Right ventricle myocardium inferior (tissue), 1 donor: ENCODE measurements at regions not wholly inside any gene's neighbourhood (a gene's known extent, or its start where the extent isn't known, plus 50 kb on each side); places are given as distances from the start of the nearest gene placed in this dataset.

Source experiments
- ATAC-seq: fragments of 200-7000 bp; cut with Tn5 transposase; one replicate; pipeline ENCODE4 v1.9.1; 2020; ENCODE audit warnings: mild to moderate bottlenecking, moderate library complexity
- DNase-seq: peaks from one replicate; pipeline ENCODE4 v3.0.0; 2021; ENCODE audit errors: missing footprints
- intact Hi-C: fragments of 100-400 bp; cut with DNase I; formaldehyde crosslinking; loops from one replicate; pipeline ENCODE4 v1.11.0; 2022
- donor health status: DM: no; HTN: yes; CAD: no; lungs with severe emphysema.

GRCh38 chr10:130997267-130998045 lies 314.1 kb downstream of the TCERG1L start:
- DNase-seq (no peak), ATAC-seq (no peak)
- intact Hi-C loops, result no loop called here

- intact Hi-C loops, result no loop called here
- DNase-seq, result no peak
- ATAC-seq, result no peak
Observed at GRCh38 chr10:130998046-130998435, 313.5 kb downstream of the TCERG1L start.

DNA sequence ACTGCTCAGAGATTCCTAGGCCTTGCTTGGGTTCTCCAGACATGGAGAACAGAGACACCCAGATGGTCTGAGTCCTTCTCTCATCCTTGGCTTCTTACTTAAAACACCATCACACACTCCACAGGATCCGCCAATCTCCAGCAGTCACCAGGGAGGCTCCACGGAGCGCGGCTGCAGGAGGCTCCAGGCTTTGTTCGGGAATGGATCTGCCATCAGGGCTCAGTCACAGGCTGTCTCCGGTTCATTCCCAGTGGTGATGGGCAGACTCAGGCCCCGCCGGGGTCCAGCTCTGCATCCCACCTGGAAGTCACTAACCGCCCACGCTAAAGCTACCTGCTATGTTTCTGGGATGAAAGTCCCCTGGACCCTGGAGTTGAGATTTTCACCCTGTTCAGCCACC lies 312.9 kb downstream of the TCERG1L start:
- no peak for ATAC-seq
- DNase-seq, result no peak
- intact Hi-C loops, result no loop called here

DNA sequence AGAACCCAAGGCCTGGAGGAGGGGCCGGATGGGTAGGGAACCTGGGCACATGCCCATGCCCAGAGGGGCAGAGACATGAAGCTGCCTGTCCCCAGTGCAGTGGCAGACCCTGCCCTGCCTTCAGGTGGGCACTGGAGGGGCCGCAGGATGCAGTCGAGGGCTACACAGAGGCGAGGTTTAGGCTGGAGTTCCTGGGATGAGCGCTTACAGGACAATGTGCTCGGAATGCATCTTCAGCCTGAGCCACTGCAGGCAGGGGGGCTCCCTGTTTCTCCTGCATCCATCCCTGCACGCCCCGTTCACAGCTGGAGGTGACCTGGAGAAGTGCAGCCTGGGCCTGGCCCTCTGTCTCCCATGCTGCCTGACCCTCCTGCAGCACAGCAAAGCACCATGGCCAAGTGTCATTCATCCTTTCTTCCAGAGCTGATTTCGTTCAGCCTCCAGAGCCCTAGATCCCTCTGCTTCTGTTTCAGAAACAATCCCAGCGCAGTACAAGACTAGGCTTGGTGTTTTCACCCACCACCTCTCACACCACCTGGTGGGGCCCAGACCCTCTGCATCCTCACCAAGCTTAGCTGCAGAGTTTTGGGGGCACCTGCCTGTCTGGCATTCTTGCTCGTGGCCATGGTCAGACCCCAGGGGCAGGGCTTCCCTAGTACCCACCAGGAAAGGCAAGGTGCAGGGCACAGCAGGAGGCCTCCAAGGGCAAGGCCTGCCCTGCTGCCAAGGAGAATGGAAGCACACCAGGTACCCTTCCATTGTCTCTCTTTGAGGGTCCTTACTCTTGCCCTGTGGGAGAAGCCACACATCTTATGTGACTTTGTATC lies 311.9 kb downstream of the TCERG1L start:
- ATAC-seq (no peak), DNase-seq (no peak)
- intact Hi-C loops, result no loop called here

GRCh38 chr10:131000244-131000643 lies 311.3 kb downstream of the TCERG1L start:
- intact Hi-C loops, result no loop called here
- DNase-seq (no peak), ATAC-seq (no peak)

GRCh38 chr10:131000743-131001142 lies 310.8 kb downstream of the TCERG1L start:
- intact Hi-C loops, result no loop called here
- ATAC-seq, result no peak
- DNase-seq, result no peak

GRCh38 chr10:131001438-131001837 lies 310.1 kb downstream of the TCERG1L start:
- DNase-seq, result no peak
- no peak for ATAC-seq
- intact Hi-C loops, result no loop called here

GRCh38 chr10:131002031-131002861 lies 309.3 kb downstream of the TCERG1L start:
- intact Hi-C loops, result no loop called here

GRCh38 chr10:131003455-131003854 lies 308.1 kb downstream of the TCERG1L start:
- DNase-seq (no peak), ATAC-seq (no peak)
- intact Hi-C loops, result no loop called here

More at GRCh38 chr10:131002031-131002861, 309.3 kb downstream of the TCERG1L start:
- no peak for DNase-seq
- no peak for ATAC-seq

GRCh38 chr10:131004276-131004675 lies 307.2 kb downstream of the TCERG1L start:
- intact Hi-C loops, result no loop called here
- ATAC-seq (no peak), DNase-seq (no peak)

DNA sequence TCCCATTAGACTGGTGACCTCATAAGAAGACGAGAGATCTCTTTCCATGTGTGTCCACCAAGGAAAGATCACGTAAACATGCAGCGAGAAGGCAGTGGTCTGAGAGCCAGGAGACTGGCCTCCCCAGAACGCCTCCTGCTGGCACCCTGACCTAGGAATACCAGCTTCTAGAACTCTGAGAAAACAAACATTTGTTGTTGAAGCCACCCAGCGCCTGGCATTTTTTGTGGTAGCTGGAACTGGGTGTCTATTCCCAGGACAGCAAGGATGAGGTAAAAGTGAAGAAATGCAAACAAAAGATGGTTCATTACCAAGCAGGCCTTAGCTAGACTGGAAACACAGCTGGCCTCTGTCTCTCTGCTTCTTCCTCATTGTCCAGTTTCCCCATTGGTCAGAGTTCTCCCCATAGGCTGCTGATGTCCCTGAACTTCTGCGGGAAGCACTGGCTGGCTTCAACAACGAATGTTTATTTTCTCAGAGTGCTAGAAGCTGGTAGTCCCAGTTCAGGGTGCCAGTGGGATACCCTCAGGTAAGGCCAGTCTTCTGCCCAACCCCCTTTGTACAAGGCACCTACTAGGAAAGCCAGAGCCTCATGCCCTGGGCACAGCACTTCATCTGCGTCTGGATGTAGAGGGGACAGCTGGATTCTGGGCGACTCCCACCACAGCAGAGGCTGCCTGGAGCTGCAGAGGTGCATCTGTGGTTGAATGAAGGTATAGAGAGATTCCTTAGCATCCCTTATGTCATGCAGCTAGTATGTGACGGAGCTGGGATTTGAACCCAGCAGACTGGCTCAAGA lies 304.9 kb downstream of the TCERG1L start:
- intact Hi-C loops, result no loop called here
- DNase-seq, result no peak

GRCh38 chr10:131009791-131010190 lies 301.7 kb downstream of the TCERG1L start:
- ATAC-seq (no peak), DNase-seq (no peak)
- intact Hi-C loops, result no loop called here

More for the DNA sequence above, 304.9 kb downstream of the TCERG1L start:
- no peak for ATAC-seq

GRCh38 chr10:131010965-131011575 lies 300.5 kb downstream of the TCERG1L start:
- intact Hi-C loops, result no loop called here
- ATAC-seq (no peak), DNase-seq (no peak)

- intact Hi-C loops, result no loop called here
- no peak for ATAC-seq
- DNase-seq, result no peak
Observed at GRCh38 chr10:131011936-131012640, 299.4 kb downstream of the TCERG1L start.

DNA sequence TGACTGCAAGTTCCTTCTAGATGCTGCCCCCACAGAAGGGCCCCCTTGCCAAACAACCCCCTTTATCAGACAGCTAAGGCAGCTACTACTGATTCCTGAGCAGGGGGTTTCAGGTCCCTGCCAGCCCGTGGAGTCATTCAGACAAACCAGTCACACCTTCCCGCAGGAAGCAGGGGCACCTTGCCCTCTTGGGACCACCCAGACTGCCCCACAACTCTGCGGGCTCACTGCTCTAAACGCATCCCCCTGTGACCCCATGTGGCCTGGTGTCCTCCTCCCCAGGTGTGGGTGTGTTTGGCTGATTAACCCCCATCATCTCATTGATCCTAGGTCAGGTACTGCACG lies 298.9 kb downstream of the TCERG1L start:
- intact Hi-C loops, result no loop called here
- no peak for DNase-seq
- no peak for ATAC-seq

GRCh38 chr10:131013281-131013912 lies 298.1 kb downstream of the TCERG1L start:
- no peak for DNase-seq
- intact Hi-C loops, result no loop called here
- ATAC-seq, result no peak

GRCh38 chr10:131014271-131014670 lies 297.2 kb downstream of the TCERG1L start:
- DNase-seq (no peak), ATAC-seq (no peak)
- intact Hi-C loops, result no loop called here
